Left cardiac atrium (tissue), 4 donors: ENCODE measurements at regions not wholly inside any gene's neighbourhood (a gene's known extent, or its start where the extent isn't known, plus 50 kb on each side); places are given as distances from the start of the nearest gene placed in this dataset.

Experiments used
- ATAC-seq, 2 donors: fragments of 200-7000 bp; cut with Tn5 transposase; one replicate each; pipeline ENCODE4 v1.9.1; 2020; ENCODE audit warnings: mild to moderate bottlenecking in 2 of 2, moderate library complexity in 2 of 2
- DNase-seq: peaks from one replicate; pipeline ENCODE4 v3.0.0-alpha.2; 2020
- intact Hi-C, 2 donors: fragments of 100-400 bp; cut with DNase I; formaldehyde crosslinking; loops; one replicate each; pipeline versions ENCODE4 v1.14.1 to v1.15.1; 2022 to 2023
- donor health status: DM: no; HTN: yes; CAD: no.
- donor health status: DM: no; HTN: yes; CAD: no; lungs with severe emphysema.
- donor health status: DM: yes; HTN: yes; CAD: no.
- donor health status: Dilated cardiomyopathy.

DNA sequence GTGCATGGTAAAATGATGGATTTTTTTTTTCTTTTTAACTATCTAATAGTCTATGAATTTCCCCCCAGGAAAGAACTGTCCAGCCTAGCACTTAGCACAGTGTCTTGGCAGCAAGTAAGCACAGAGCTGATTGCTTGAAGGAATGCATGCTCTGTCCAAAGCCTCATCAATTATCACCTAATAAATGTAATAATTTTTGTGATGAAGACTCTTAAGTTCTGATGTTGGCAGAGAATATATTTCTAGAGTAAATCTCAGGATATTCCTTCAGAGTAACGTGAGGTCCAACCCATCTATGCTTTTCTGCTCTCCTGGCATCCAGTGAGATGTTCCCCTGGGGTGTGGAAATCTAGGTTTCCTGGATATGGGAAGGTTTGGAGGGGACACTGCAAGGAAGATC is 152.4 kb downstream of the TMX1 start:
- ATAC-seq: no peak
- no peak for DNase-seq
- intact Hi-C loops: no loop called here

DNA sequence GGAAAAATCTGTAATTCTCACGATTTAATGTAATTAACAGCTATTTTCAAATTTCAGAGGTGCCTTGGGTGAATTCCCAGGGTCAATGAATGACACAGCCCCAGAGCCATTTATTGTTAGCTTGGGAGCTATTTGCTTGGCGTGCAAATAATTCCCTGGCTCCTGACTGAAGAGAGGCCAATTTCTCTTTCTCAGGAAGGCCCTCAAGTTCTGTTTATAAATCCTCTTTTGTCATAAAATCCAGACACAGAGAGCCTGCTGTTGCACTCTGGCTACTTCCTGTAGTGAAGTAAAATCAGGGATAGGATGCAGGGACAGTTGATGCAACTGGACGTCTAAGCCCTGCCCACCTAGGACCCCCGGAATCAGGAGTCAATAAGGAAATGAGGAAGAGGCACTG is 154.3 kb downstream of the TMX1 start:
- peak in 1 of 2 donors; percentile 28 for ATAC-seq
- no peak for DNase-seq
- intact Hi-C loops: no loop called here

DNA sequence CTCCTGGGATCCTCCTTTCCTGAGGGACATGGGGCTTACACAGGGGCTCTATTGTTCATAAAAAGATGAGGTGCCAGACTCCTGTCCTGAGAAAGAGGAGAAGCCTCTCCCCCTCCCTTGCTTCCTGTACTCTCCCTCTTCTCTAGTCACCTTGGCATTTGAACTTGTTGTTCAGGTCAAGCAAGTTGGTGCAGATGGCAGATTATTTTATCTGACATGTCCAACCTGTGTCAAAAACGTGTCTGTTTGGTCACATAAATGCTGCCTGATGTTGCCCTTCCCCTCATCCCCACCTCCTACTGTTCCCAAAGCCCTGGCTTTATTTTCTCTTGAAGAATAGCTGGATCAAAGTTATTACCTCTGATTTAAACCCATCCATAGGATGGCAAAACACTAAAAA is 154.8 kb downstream of the TMX1 start:
- ATAC-seq (no peak), DNase-seq (no peak)
- intact Hi-C loops: no loop called here

DNA sequence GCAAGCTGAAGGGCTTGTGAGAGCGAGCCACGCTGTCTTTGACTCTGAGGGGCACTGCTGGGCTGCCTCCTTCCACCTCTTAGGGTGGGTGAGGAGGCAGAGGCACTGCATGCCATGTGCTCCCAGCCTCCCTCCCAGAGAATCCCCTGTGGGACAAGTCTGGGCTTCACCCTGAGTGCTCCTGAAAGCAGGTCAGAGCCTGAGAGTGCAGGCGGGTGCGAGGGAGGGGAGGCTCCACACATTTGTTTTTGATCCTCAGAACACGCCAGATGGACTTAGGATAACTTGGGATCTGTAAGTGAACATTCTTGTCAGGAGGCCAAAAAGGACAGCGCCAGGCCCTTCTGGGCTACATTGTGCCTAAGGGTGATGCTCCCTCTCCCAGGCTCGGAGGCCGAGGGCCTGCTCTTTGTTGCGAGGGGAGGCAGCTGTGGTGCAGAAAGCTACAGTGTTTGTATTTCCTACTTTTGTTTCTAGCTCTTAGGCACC is 155.4 kb downstream of the TMX1 start:
- DNase-seq: peak; percentile 24
- intact Hi-C loops: no loop called here
- peak; percentile 50 to 77 for ATAC-seq

DNA sequence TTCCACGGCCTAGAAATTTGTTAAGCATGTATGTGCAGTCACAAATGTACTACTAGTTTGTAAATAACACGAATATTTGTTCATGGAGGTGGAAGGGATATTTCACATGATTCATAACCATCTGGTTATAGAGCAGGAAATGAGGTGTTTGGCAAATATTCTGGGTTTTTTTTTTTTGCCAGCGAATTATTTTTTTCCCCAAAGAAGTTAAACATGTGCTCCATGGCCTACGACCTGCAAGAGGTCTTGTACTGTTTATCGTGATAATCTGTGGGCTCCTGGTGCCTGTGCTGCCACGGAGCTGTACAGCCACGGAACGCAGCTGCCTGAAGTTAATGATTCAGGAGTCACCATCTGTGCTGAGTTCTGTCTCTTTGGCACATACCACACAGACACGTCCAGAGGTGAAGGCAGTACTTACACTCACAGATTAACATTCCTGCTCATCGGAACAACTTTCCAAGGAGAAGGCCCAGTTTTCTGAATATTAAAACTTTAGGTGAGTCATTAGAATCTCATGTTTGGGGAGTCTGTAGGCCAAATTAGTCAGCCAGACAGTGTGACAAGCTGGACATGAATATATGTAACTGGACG is 156.3 kb downstream of the TMX1 start:
- intact Hi-C loops: no loop called here
- no peak for DNase-seq

DNA sequence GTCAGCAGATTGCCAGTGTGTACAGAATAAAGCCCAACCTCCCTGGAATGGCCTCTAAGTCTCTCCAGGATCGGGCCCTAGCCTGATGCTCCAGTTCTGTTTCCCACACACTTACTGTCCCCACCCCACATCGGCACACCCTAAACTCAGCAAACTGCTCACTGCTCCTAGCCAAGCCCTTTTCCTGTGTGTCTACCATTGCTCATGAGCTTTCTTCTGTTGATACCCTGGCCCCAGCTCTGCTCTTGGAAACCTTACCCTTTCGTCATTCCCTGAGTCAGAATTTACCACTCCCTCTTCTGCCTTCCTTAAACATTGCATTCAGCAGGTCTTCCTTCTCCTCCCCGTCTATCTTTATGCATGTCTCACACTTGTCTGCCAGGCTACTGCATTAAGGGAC is 158.9 kb downstream of the TMX1 start:
- ATAC-seq: peak in 1 of 2 donors; percentile 55
- intact Hi-C loops: no loop called here

More for the DNA sequence above, 156.3 kb downstream of the TMX1 start:
- ATAC-seq: peak; percentile 14 to 74

DNA sequence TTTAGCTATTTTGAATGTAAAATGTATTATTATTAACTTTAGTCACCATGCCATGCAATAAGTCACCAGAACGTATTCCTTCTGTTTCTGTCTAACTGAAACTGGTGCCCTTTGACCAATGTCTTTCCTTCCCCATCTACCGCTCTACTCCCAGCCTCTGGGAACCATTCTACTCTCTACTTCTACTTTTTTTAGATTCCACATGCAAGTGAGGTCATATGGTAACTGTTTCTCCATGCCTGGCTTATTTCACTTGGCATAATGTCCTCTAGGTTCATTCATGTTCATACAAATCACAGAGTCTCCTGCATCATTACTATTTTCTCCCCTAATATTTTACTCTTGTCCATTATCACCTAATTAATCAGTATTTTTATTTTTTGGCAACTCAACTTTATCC is 160.1 kb downstream of the TMX1 start:
- ATAC-seq (no peak), DNase-seq (no peak)
- intact Hi-C loops: no loop called here

More for the DNA sequence above, 158.9 kb downstream of the TMX1 start:
- peak; percentile 37 for DNase-seq

DNA sequence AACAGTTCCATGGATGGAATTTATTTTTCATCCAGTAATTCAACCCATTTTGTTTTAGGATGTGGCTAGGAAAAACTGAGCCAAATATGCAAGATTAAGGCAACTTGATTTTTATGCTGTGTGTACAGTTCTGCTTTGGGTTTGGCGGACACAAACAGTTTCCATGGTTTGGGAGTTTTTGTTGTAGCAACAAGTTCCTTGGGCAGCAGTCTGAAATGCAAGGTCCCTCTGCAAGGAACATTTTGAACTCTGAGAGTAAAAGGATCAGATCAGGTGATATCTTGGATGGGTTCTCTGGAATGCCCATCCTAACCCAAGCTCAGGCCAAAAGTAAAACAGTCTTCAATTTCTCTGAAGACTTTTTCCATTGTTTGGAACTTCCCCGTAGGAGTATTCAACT is 161.2 kb downstream of the TMX1 start:
- ATAC-seq (peak; percentile 63 to 74), DNase-seq (no peak)
- intact Hi-C loops: no loop called here

DNA sequence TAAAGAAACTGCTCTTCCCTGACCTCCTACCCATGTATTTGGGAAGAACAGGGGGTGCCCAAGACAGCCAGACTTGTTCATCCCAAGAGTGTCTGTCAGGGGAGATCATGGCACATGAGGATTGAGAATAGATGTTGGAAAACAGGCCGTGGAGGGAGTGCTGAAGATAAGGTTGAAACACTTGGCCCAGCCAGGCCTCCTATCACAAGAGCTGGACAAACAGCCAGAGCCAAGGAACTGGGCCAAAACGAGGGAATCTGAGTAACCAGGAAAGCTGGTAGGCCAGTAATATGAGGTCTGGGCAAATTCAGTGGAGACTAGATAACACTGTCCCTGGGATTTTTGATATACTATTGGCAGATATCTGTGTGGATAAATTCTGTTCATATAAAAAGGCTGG is 161.7 kb downstream of the TMX1 start:
- peak; percentile 57 for DNase-seq
- intact Hi-C loops: no loop called here
- ATAC-seq: peak; percentile 63 to 78

DNA sequence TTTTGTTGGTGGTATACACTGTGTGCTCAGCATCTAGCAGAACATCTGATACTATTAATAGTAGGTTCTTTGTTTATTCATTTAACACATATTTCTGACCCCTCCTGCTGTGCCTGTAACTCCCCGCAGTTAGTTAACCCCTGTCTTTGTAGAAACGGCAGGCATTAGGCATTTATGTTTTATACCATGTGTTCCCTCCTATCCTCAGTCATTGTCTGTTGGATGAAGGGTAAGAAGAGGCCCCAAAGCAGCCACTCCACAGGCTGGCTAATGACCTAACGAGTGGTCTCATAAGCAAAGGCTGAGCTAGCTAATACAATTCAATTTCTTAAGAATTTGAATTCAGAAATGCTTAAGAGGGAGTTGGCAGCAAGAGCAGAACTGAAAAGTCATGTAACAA is 170.8 kb downstream of the TMX1 start:
- intact Hi-C loops: no loop called here
- no peak for ATAC-seq
- DNase-seq: no peak

DNA sequence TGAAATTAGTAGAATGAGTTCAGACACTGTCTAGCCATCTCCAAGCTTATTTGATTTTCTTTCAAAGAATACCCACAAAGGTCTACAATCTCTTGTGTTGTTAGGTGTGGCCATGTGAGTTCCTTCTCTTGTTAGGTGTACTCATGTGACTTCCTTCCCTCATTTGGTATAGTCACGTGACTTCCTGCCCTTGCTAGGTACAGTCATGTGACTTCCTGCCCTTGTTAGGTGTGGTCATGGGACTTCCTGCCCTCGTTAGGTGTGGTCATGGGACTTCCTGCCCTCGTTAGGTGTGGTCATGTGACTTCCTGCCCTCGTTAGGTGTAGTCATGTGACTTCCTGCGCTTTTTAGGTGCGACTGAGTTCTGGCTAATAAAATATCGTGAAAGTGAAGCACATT is 179.6 kb downstream of the TMX1 start:
- ATAC-seq (no peak), DNase-seq (no peak)
- intact Hi-C loops: no loop called here

DNA sequence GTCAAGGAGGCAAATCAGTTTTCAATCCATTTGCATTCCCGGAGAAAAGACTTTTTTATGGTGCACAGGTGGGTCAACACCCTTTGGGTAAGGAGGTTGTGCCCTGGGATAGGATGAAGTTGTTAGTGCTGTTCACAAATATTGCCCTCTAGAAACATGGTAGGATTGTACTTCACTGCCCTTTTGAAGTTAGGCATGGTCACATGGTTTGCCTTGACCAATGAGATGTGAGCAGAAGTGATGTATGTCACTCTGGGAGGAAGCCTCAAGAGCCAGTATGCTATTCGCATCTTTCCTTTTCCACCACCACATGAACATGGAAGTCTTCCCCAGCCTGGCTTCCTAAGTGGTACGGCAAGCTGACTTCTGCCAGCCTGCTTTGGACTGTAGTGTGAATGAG is 182.7 kb downstream of the TMX1 start:
- DNase-seq: no peak
- ATAC-seq: no peak
- intact Hi-C loops: no loop called here

DNA sequence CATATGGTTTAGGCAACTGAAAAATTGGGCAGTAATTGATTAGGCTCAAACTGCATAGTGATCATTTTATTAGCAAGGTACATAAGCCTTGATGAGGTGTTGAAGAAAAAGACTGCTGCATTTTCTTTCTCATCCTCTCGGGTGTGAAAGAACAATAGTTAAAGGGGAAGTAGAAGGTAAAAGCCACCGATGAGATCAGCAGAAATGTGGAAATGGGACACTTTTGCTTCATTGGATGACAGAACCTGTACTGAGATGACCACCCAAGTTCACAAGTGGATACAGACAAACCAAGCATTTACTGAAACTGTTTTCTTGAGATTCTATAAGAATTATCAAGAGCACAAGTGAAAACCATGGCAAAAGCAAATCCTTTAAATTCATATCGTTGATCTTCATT is 184.0 kb downstream of the TMX1 start:
- no peak for ATAC-seq
- DNase-seq: no peak
- intact Hi-C loops: no loop called here

DNA sequence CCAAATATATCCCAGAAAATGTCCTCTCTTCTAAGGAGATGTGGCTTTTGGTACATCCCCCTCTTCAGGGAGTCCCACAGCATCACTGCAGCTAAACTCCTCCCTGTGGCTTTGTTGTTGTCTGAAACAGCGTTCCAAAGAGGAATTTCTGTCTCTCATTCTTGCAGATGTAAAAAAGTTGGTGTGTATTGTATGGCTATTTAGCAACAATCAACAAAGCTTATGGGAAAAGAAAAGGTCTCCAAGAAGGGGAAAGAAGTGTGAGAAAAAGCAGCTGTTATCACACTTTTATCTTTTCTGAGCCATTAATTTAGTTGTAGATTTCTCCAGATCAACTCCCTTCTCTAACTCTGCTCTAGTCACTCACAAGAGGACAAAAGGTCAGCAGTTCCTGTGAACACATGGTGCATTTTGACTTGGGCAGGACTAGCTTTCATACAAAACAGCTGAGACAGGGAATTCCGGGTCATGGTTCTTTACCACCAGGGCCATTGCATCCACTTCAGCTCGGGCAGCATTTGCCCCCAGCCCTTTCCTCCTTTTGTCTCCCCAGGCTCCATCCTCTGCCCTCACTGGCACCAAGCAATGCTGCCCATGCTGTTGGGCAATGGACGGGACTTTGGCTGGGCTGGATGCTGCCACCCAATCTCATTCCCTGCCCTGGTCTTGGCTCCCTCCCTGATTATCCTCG is 184.7 kb downstream of the TMX1 start:
- intact Hi-C loops: no loop called here
- no peak for DNase-seq
- peak; percentile 81 to 84 for ATAC-seq

DNA sequence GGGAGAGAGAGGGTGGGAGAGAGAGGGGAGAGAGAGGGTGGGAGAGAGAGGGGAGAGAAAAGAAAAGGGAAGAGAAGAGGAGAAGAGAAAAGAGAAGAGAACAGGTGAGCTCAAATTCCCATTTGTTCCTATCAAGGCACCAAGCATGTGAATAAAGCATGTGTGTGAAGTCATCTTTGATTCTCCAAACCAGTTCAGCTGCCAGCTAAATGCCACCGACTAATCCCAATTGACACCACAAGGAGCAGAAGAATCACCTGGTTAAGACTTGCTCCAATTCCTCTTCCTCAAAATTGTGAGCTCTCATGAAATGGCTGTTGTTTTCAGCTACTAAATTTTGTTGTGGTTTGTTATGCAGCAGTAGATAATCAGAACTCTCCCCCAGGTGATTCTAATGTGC is 188.9 kb downstream of the TMX1 start:
- DNase-seq (no peak), ATAC-seq (no peak)
- intact Hi-C loops: no loop called here

DNA sequence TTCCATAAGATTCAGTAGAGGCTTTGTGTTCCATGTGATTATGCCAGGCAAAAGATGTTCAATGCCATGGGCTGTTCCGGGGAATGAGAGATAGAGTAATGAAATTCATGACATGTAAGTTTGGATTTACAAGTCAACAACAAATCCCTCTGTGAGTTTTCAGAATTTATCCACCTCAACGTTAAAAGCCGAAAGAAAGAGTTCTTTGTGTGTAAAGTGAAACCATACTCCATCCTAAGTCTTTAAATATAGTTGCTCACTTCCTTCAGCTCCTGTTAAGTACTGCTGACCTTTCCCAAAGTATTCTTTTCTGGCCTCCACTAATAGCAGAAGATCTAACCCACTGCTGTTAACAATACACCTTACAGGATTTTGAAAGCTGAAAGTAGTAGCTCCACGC is 190.0 kb downstream of the TMX1 start:
- DNase-seq: no peak
- ATAC-seq: no peak
- intact Hi-C loops: no loop called here

DNA sequence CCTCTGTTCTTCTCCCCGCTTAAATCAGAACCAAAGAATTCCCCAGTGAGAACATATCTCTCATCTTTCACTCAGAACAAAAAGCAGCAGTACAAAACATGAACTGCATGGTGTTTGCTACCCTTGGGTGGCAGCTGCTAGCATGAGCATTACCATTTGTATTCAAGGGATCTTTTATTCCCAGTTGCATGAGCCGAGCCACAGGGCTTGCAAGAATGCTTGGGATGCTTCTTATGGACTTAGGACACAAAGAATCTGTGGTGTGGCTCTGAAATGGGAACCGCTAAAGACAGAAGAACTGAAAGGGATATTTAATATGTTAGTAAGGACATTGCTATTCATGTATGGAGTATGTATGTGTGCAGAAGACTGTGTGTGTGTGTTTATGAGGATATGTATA is 190.6 kb downstream of the TMX1 start:
- ATAC-seq (peak in 1 of 2 donors; percentile 34), DNase-seq (no peak)
- intact Hi-C loops: no loop called here

DNA sequence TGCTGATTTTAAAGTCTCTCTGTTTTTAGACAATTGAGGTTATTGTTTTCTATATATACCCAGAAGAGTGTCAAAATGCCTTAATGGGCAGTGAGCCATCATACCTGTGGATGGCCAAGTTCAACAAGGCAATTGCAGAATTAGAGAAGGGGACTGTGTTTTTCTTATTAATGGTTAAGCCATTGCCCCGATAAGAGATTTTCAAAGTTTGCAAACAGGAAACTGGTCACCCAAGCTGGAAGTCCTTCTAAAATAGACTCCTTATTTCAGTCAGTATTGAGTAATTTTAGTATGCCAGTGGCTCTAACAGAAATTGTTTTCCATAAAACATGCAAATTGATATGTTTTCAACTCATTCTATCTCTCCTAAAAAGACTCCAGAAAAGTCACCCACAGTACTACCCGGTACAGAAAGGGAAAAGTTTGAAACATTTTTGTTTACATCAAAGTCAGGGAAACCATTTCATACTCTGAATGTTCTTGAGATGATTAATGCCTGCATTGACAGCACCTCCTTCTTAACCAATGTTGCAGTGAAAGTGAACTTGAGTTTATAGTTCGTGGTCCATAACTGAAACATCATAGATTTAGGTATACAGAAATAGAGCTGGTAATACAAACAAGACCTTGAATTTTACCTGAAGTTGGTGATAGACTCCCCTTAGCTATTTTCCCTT is 191.1 kb downstream of the TMX1 start:
- ATAC-seq (no peak), DNase-seq (no peak)
- intact Hi-C loops: no loop called here

DNA sequence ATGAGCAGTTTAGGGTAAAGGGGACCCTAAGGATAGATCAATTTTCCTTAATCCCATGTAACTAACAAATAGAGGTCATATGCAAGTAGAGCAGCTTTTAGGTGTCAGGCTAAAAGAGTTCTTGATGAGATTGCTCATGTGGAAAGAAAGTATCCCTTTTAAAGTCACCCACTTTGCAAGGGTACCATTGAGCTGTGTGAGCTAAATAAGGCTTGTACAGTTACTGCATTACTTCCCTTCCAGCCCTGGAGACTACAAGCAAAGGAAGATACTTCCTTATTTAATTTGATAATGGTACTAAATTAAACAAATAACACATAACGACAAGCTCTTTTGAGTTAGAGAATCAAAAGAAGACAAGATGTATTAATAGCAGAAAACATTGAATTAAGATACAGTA is 191.7 kb downstream of the TMX1 start:
- no peak for ATAC-seq
- no peak for DNase-seq
- intact Hi-C loops: no loop called here

DNA sequence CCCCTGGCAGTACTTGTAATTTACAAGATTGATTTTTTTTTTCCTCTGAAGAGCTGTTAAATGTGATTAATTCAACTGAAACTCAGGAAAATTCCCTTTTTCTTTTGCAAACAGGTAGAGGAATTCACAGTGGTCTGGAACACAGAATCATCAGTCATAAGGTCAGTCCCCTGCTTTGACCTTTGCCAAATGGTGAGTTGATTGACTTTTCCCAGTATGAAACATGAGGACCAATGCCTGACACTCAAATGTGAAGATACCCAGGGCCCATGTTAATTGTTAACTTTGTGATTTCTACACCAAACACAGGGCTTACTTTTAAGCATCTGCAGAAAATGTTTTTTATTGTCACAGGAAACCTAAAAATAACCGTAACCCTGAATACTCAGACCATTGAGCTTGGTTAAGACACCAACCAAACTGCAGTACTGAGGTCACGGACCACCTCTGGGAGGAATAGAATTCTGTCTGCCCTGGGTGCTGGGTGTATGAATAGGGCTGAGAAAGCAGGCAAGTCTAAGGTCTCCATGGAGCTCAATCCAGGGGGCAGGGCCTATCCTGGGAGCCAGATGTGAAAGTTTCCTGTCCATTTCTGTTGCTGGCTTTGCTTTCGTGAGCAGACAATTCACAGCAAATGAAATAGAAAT is 192.4 kb downstream of the TMX1 start:
- intact Hi-C loops: no loop called here
- no peak for DNase-seq
- ATAC-seq: no peak
